ENCODE measurements at regions not wholly inside any gene's neighbourhood (a gene's known extent, or its start where the extent isn't known, plus 50 kb on each side); places are given as distances from the start of the nearest gene placed in this dataset.

DNA sequence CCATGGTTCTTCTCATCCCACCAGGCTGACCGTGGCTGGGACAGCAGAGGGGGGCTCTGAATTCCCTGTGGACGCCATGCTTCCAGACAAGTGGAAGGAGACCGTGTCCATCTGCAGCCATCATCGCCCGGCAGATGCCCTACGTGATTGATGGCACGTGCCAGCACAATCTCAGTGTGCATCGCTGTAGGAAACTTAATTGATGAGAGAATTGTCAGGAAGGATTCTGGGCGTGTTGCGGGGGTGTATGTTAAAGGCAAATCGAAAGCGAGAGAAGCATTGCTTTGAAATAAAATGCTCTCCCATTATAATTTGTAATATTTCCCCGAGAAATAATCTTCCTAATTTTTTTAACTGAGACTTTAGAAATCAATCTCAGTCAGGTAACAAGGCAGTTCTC is 185.5 kb upstream of the CDH4 start:
- TF ChIP-seq, protein P1, sequence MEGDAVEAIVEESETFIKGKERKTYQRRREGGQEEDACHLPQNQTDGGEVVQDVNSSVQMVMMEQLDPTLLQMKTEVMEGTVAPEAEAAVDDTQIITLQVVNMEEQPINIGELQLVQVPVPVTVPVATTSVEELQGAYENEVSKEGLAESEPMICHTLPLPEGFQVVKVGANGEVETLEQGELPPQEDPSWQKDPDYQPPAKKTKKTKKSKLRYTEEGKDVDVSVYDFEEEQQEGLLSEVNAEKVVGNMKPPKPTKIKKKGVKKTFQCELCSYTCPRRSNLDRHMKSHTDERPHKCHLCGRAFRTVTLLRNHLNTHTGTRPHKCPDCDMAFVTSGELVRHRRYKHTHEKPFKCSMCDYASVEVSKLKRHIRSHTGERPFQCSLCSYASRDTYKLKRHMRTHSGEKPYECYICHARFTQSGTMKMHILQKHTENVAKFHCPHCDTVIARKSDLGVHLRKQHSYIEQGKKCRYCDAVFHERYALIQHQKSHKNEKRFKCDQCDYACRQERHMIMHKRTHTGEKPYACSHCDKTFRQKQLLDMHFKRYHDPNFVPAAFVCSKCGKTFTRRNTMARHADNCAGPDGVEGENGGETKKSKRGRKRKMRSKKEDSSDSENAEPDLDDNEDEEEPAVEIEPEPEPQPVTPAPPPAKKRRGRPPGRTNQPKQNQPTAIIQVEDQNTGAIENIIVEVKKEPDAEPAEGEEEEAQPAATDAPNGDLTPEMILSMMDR (conservative IDR thresholded peaks at IDR 0.05; ENCODE audit: low read length): no peak
- no peak for DNase-seq (ENCODE audit: low read depth)
- no peak overlapping the region for H3K4me3 ChIP-seq (ENCODE audit: low read length)

DNA sequence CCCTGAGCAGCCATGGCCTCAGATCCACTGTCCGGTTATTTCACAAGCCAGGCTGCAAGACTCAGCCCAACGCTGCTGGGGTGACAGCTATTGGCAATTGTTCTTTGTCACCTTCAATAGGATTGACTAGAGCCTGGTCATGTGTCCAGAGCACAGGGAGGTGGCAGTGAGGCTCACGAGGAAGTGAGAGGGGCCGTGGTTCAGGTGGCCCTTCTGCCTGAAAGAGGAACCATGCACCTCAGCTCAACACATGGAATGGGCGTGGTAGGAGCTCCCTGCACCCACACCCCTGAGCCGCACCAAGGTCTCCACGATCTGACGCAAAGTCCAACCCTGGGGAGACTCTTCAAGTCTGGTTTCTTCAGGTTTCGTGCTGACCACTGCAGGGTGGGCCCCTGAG is 184.8 kb upstream of the CDH4 start:
- no peak overlapping the region for H3K4me3 ChIP-seq (ENCODE audit: low read length)
- DNase-seq (ENCODE audit: low read depth): no peak

DNA sequence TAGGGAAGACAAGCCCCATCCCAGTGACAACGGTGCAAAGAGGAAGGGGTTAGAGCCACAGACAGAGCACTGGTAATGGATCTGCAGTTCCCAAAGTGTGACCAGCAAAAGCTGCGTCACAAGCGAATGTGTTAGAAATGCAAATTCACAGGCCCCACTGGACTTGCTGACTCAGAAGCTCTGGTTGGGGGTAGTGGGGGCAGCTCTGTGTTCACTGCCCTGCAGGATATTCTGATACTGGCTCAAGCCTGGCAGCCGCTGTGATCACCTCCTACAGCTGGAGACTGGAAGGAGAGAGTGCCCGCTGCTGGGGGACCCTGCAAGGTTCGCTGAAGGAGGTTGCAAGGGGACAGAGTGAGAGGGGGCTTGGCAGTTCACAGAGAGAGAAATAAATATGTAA is 179.7 kb upstream of the CDH4 start:
- DNase-seq (ENCODE audit: low read depth): no peak
- TF ChIP-seq, protein P1 (conservative IDR thresholded peaks at IDR 0.05; ENCODE audit: low read length): no peak
- H3K4me3 ChIP-seq (ENCODE audit: low read length): no peak overlapping the region

More for the DNA sequence above, 184.8 kb upstream of the CDH4 start:
- TF ChIP-seq, protein P1 (conservative IDR thresholded peaks at IDR 0.05; ENCODE audit: low read length): no peak

DNA sequence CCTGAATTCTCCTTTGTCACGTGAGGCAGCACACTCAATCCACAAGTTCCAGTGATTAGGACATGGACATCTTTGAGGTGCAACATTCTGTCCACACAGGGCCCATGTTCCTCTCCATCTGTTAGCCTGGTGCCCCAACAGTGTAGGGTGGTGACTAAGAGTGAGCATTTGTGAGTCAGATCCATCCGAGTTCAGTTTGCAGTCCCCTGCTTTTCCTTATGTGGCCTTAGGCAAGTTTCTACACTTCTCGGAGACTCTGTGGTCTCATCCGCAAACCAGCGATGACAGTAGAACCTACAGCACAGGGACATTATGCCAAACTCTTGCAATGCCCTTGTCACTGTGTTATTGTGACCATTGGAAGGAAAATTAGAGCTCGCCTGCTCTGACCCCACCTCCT is 178.7 kb upstream of the CDH4 start:
- TF ChIP-seq, protein P1 (conservative IDR thresholded peaks at IDR 0.05; ENCODE audit: low read length): no peak
- no peak overlapping the region for H3K4me3 ChIP-seq (ENCODE audit: low read length)
- DNase-seq (ENCODE audit: low read depth): no peak

DNA sequence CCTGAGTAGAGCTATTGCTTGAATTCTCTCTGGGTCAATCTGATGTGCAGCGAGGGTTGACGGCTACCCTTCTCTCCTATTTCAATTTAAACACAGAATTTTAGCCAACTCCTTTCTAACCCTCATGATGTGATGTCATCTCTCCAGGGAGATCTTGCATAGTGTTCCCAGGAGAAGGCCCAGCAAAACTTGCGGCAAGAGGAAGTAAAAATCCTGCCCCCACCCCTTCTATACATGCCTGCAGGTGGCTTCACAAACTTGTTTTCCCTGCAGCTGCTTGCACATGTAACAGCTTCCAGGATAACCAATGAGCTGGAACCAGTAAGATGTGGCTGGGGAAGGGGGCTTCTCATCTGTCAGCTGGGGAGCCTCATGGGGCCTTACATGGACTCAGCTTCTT is 169.3 kb upstream of the CDH4 start:
- no peak overlapping the region for H3K4me3 ChIP-seq (ENCODE audit: low read length)
- TF ChIP-seq, protein P1 (conservative IDR thresholded peaks at IDR 0.05; ENCODE audit: low read length): no peak
- no peak for DNase-seq (ENCODE audit: low read depth)

DNA sequence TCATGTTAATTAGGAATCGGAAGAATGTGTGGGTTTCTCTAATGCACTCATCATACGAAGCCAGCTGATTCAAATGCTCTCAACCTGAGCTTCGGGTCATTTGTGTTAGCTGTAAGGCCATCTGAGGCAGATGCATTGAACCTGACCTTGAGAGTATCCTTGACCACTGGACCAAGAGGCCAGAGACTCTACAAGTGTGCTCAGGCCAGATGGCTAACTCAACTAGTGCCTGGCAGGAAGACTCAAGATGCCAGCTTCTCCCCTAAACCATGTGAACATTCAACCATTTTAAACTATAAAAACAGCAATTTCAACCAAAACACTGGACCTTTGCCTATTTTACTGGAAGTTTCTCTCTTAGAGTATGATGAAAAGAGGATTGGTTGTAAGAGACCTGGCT is 168.6 kb upstream of the CDH4 start:
- H3K4me3 ChIP-seq (ENCODE audit: low read length): no peak overlapping the region
- DNase-seq (ENCODE audit: low read depth): no peak

DNA sequence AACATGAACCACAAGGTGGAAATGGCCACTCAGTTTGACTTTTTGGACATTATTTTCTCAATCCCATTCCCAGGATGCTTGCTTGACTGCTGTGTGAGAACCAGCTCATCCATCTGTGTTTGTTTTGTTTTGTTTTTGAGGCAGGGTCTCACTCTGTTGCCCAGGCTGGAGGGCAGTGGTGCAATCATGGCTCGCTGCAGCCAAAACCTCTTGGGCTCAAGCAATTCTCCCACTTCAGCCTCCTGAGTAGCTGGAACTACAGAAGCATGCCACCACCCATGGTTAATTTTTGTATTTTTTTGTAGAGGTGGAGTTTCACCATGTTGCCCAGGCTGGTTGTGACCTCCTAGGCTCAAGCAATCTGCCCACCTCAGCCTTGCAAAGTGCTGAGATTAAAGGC is 166.0 kb upstream of the CDH4 start:
- TF ChIP-seq, protein P1 (conservative IDR thresholded peaks at IDR 0.05; ENCODE audit: low read length): no peak

More for the DNA sequence above, 168.6 kb upstream of the CDH4 start:
- TF ChIP-seq, protein P1 (conservative IDR thresholded peaks at IDR 0.05; ENCODE audit: low read length): no peak

More for the DNA sequence above, 166.0 kb upstream of the CDH4 start:
- no peak for DNase-seq (ENCODE audit: low read depth)
- H3K4me3 ChIP-seq (ENCODE audit: low read length): no peak overlapping the region

Measured in AG10803 (cell line).